SK-N-SH (cell line): ENCODE measurements at regions not wholly inside any gene's neighbourhood (a gene's known extent, or its start where the extent isn't known, plus 50 kb on each side); places are given as distances from the start of the nearest gene placed in this dataset.

Source experiments
- CTCF ChIP-seq: fragments of 200-600 bp; sonication (generic); IDR thresholded peaks from 2 replicates; pipeline ENCODE4 v1.6.1; 2017; ENCODE audit warnings: antibody characterized with exemption, mild to moderate bottlenecking, moderate library complexity
- EZH2phosphoT487 ChIP-seq: fragments of 200-600 bp; sonication (generic); IDR thresholded peaks from 2 replicates; pipeline ENCODE4 v1.6.1; 2017; ENCODE audit warnings: low read depth, mixed run types, mild to moderate bottlenecking, antibody characterized with exemption, moderate library complexity, borderline replicate concordance
- JUND ChIP-seq: IDR thresholded peaks from 2 replicates; pipeline ENCODE4 v1.4.0; 2012
- MEF2A ChIP-seq: IDR thresholded peaks from 2 replicates; pipeline ENCODE4 v1.4.0; 2012; ENCODE audit warnings: low read depth, borderline replicate concordance
- NFIC ChIP-seq: IDR thresholded peaks from 2 replicates; pipeline ENCODE4 v1.4.0; 2012; ENCODE audit warnings: borderline replicate concordance
- POLR2AphosphoS5 ChIP-seq: IDR thresholded peaks from 2 replicates; pipeline ENCODE4 v1.6.1; 2012; ENCODE audit warnings: low read depth, low read length
- RAD21 ChIP-seq: IDR thresholded peaks from 2 replicates; pipeline ENCODE4 v1.6.1; 2012; ENCODE audit warnings: mild to moderate bottlenecking, low read length
- REST ChIP-seq: IDR thresholded peaks from 2 replicates; pipeline ENCODE4 v1.6.1; 2012; ENCODE audit warnings: mild to moderate bottlenecking, low read depth, low read length, moderate library complexity
- TCF12 ChIP-seq: IDR thresholded peaks from 2 replicates; pipeline ENCODE4 v1.4.0; 2012
- YY1 ChIP-seq: IDR thresholded peaks from 2 replicates; pipeline ENCODE4 v1.4.0; 2012; ENCODE audit warnings: low read depth, mild to moderate bottlenecking

GRCh38 chr5:169417676-169418075 is 116.7 kb upstream of the SLIT3 start:
- TF ChIP-seq RAD21 (no peak), CTCF (no peak), YY1 (no peak), MEF2A (no peak), EZH2phosphoT487 (no peak), POLR2AphosphoS5 (no peak), JUND (no peak), TCF12 (no peak), REST (no peak), NFIC (no peak)
